ENCODE measurements at regions not wholly inside any gene's neighbourhood (a gene's known extent, or its start where the extent isn't known, plus 50 kb on each side); places are given as distances from the start of the nearest gene placed in this dataset.

DNA sequence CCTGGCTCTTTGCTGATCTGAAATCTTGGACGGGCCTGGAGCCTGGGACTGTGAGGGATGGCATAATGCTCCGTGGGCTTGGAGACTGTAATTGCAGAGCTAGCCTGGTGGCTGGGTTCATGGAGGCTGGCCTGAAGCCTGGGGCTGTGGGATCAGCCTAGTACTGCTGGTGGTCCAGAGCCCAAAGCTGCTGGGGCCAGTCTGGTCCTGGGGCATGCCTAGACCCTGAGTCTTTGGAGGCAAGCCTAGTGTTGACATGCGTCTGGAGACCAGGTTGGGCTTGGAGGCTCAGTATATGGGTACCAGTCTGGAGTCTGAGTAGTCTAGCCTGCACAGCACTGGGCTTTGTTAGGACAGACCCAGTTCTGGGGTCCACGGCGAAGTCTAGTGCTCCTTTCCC, 172.0 kb upstream of the ZC4H2 start:
- H3K4me1 ChIP-seq (ENCODE audit: low read depth) = no peaks in the 10 kb centered on the region
- TF ChIP-seq CTCF (IDR thresholded peaks at IDR 0.05; ENCODE audit: low read depth, low read length) = no peak

GRCh38 chrX:65136424-65136823, 160.2 kb upstream of the ZC4H2 start:
- Histone ChIP-seq H3K4me3 (no peak overlapping the region), H3K36me3 (no peaks in the 10 kb centered on the region), H3K27ac (no peak overlapping the region), H3K4me1 (ENCODE audit: low read depth) (no peaks in the 10 kb centered on the region), H3K9me3 (ENCODE audit: low read depth) (no peaks in the 10 kb centered on the region), H3K27me3 (no peaks in the 10 kb centered on the region)
- no peak for DNase-seq (ENCODE audit: low read depth in 1 of 2, low spot score in 1 of 2)
- no peak for TF ChIP-seq CTCF (IDR thresholded peaks at IDR 0.05; ENCODE audit: low read depth, low read length)

More for the DNA sequence above, 172.0 kb upstream of the ZC4H2 start:
- H3K27ac ChIP-seq = no peak overlapping the region
- no peaks in the 10 kb centered on the region for H3K36me3 ChIP-seq
- no peak for DNase-seq (ENCODE audit: low read depth in 1 of 2, low spot score in 1 of 2)
- H3K4me3 ChIP-seq = no peak overlapping the region
- no peaks in the 10 kb centered on the region for H3K27me3 ChIP-seq
- no peaks in the 10 kb centered on the region for H3K9me3 ChIP-seq (ENCODE audit: low read depth)

GRCh38 chrX:65127842-65128241, 151.6 kb upstream of the ZC4H2 start:
- no peak for DNase-seq (ENCODE audit: low read depth in 1 of 2, low spot score in 1 of 2)
- TF ChIP-seq CTCF (IDR thresholded peaks at IDR 0.05; ENCODE audit: low read depth, low read length) = no peak
- Histone ChIP-seq H3K27ac (no peak overlapping the region), H3K4me1 (ENCODE audit: low read depth) (no peaks in the 10 kb centered on the region), H3K27me3 (no peaks in the 10 kb centered on the region), H3K4me3 (no peak overlapping the region), H3K9me3 (ENCODE audit: low read depth) (no peaks in the 10 kb centered on the region), H3K36me3 (no peaks in the 10 kb centered on the region)

DNA sequence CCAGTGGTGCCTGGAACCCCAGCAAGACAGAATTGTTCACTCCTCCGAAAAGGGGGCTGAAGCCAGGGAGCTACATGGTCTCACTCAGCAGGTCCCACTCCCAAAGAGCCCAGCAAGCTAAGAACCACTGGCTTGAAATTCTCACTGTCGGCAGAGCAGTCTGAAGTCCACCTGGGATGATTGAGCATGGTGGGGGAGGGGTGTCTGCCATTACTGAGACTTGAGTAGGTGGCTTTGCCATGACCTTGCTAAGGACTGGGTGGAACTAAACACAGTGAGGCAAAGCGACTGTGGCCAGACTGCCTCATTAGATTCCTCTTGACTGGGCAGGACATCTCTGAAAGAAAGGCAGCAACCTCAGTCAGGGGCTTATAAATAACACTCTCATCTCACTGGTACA, 122.6 kb upstream of the ZC4H2 start:
- TF ChIP-seq CTCF (IDR thresholded peaks at IDR 0.05; ENCODE audit: low read depth, low read length) = no peak
- Histone ChIP-seq H3K36me3 (no peaks in the 10 kb centered on the region), H3K4me3 (no peak overlapping the region), H3K27me3 (no peaks in the 10 kb centered on the region), H3K9me3 (ENCODE audit: low read depth) (no peaks in the 10 kb centered on the region), H3K4me1 (ENCODE audit: low read depth) (no peaks in the 10 kb centered on the region), H3K27ac (no peak overlapping the region)
- DNase-seq (ENCODE audit: low read depth in 1 of 2, low spot score in 1 of 2) = no peak

GRCh38 chrX:65093658-65094057, 117.4 kb upstream of the ZC4H2 start:
- Histone ChIP-seq H3K4me1 (ENCODE audit: low read depth) (no peaks in the 10 kb centered on the region), H3K27ac (no peak overlapping the region), H3K4me3 (no peak overlapping the region), H3K27me3 (no peaks in the 10 kb centered on the region), H3K36me3 (no peaks in the 10 kb centered on the region), H3K9me3 (ENCODE audit: low read depth) (no peaks in the 10 kb centered on the region)
- TF ChIP-seq CTCF (IDR thresholded peaks at IDR 0.05; ENCODE audit: low read depth, low read length) = no peak
- DNase-seq (ENCODE audit: low read depth in 1 of 2, low spot score in 1 of 2) = no peak

- Histone ChIP-seq H3K36me3 (no peaks in the 10 kb centered on the region), H3K27ac (no peak overlapping the region), H3K4me1 (ENCODE audit: low read depth) (no peaks in the 10 kb centered on the region), H3K4me3 (no peak overlapping the region), H3K9me3 (ENCODE audit: low read depth) (no peaks in the 10 kb centered on the region), H3K27me3 (no peaks in the 10 kb centered on the region)
- DNase-seq (ENCODE audit: low read depth in 1 of 2, low spot score in 1 of 2) = no peak
- TF ChIP-seq CTCF (IDR thresholded peaks at IDR 0.05; ENCODE audit: low read depth, low read length) = no peak
Observed at GRCh38 chrX:65073233-65073632, 97.0 kb upstream of the ZC4H2 start.

All from cardiac muscle cell (in vitro differentiated cells and primary cell).